CD4-positive, CD25-positive, alpha-beta regulatory T cell (primary cell): ENCODE measurements at regions not wholly inside any gene's neighbourhood (a gene's known extent, or its start where the extent isn't known, plus 50 kb on each side); places are given as distances from the start of the nearest gene placed in this dataset.

Experiments
- ATAC-seq, 2 donors: fragments of 150-1000 bp; cut with Tn5 transposase; one replicate each; pipeline ENCODE4 v1.10.0; 2021; ENCODE audit warnings: low read depth in 2 of 2, moderate number of reproducible peaks in 2 of 2, moderate library complexity in 1 of 2
- DNase-seq, 3 donors: peaks; one replicate each; pipeline versions ENCODE4 v3.0.0 to v3.0.0-alpha.2; 2012 to 2022; ENCODE audit warnings: mixed read lengths in 1 of 3
- H3K27ac ChIP-seq: one replicate; pipeline ENCODE4 v1.7.0; 2013; ENCODE audit warnings: mild to moderate bottlenecking, low read length; ENCODE audit not compliant: insufficient read depth, poor library complexity, severe bottlenecking
- H3K27me3 ChIP-seq: one replicate; pipeline ENCODE4 v1.7.0; 2013; ENCODE audit warnings: low read length; ENCODE audit not compliant: control insufficient read depth, insufficient read depth
- H3K36me3 ChIP-seq: one replicate; pipeline ENCODE4 v1.7.0; 2013; ENCODE audit warnings: mild to moderate bottlenecking, low read length, moderate library complexity; ENCODE audit not compliant: control insufficient read depth, insufficient read depth
- H3K4me1 ChIP-seq: 2 replicates; pipeline ENCODE4 v1.7.0; 2013; ENCODE audit warnings: mild to moderate bottlenecking, low read length; ENCODE audit not compliant: insufficient read depth, control insufficient read depth, poor library complexity, severe bottlenecking
- H3K4me3 ChIP-seq: one replicate; pipeline ENCODE4 v1.7.0; 2013; ENCODE audit warnings: low read depth, mild to moderate bottlenecking, low read length, moderate library complexity
- H3K9me3 ChIP-seq, 2 experiments: 1 replicate in 1 of 2; 2 replicates in 1 of 2; pipeline ENCODE4 v1.7.0; 2013; ENCODE audit warnings: low read length in 2 of 2, mild to moderate bottlenecking in 1 of 2, moderate library complexity in 1 of 2; ENCODE audit not compliant: control insufficient read depth in 2 of 2
- H3K27ac Mint-ChIP-seq, 3 donors: one replicate each; pipeline ENCODE4 v1.8.0; 2020 to 2022; ENCODE audit warnings: mild to moderate bottlenecking in 3 of 3, mixed read lengths in 3 of 3, moderate library complexity in 2 of 3
- H3K27me3 Mint-ChIP-seq: one replicate; pipeline ENCODE4 v1.8.0; 2022; ENCODE audit warnings: mild to moderate bottlenecking, mixed read lengths
- H3K36me3 Mint-ChIP-seq: one replicate; pipeline ENCODE4 v1.8.0; 2020; ENCODE audit warnings: mixed read lengths
- H3K4me1 Mint-ChIP-seq, 4 donors: one replicate each; pipeline ENCODE4 v1.8.0; 2020 to 2022; ENCODE audit warnings: mixed read lengths in 4 of 4, mild to moderate bottlenecking in 1 of 4
- H3K4me3 Mint-ChIP-seq, 4 donors: one replicate each; pipeline ENCODE4 v1.8.0; 2020 to 2022; ENCODE audit warnings: mild to moderate bottlenecking in 4 of 4, mixed read lengths in 4 of 4, moderate library complexity in 3 of 4
- H3K9me3 Mint-ChIP-seq, 7 donors: one replicate each; pipeline ENCODE4 v1.8.0; 2020 to 2022; ENCODE audit warnings: mixed read lengths in 7 of 7, mild to moderate bottlenecking in 3 of 7, moderate library complexity in 2 of 7

DNA sequence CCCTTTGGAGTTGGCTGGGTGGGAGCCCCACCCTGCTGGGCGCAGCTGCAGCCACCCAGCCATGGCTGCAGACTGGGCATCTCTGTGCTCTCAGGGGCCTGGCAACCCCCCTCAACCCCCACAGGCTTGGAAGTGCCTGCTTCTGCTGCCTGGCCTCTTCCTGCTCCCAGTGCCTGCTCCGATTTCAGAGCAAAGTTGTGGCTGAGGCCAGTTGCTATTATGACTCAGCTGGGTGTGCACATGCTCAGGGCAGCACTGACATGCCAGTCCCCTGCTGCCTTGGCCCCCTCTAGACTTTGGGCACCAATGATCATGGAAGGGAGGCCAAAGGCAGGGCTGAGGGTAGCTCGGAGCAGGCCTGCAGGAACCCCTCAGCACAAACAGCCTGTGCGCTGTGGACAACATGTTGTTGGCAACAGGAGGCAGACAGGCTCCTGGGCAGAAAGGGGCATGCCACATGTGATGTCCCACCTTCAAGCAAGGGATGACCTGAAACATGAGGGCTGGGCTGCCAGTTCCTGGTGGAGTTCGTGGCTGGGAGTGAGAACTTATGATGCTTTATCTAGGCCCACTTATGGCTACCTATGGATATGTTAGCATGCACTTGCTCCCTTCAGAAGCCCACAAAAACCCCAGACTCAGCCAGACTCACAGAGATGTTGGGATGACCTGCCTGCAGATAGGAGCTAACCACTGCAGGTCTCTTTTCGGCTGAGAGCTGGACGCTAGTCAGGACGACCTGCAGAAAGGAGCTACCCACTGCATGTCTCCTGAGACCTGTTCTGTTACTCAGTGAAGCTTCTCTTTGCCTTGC is 96.4 kb upstream of the AMOTL1 start:
- no peaks in the 10 kb centered on the region for H3K4me1 Mint-ChIP-seq
- Histone ChIP-seq H3K27ac (no peak overlapping the region), H3K9me3 (no peaks in the 10 kb centered on the region), H3K27me3 (no peaks in the 10 kb centered on the region), H3K36me3 (no peaks in the 10 kb centered on the region), H3K4me1 (no peaks in the 10 kb centered on the region), H3K4me3 (no peak overlapping the region)
- H3K4me3 Mint-ChIP-seq = no peak overlapping the region
- no peak overlapping the region for H3K27ac Mint-ChIP-seq
- ATAC-seq = no peak
- DNase-seq = no peak
- H3K36me3 Mint-ChIP-seq = no peaks in the 10 kb centered on the region
- peaks cover 0 to 4% (median 0%) of the 10 kb centered on the region in 7 donors for H3K9me3 Mint-ChIP-seq
- no peaks in the 10 kb centered on the region for H3K27me3 Mint-ChIP-seq

DNA sequence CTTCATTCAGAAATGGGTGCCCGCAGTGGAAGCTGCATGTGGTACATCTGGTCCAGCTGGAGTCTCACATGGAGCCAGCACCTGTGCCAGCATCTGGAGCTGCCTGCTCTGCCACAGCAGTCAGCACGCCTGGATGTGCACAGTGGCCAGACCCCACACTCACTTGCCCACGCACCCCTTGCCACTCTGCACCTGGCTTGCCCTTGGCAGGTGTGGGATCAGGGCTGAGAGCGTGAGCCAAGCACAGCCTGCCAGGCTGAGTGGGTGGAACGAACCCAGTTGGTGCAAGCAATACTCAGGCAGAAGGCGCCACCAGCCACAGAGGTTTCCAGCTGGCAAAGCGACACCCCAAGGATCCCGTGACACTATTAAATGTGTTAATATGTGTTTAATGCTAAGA is 95.5 kb upstream of the AMOTL1 start:
- Histone ChIP-seq H3K4me3 (no peak overlapping the region), H3K4me1 (no peaks in the 10 kb centered on the region)
- peaks cover 0 to 4% (median 0%) of the 10 kb centered on the region in 7 donors for H3K9me3 Mint-ChIP-seq

GRCh38 chr11:94673386-94673785 is 94.8 kb upstream of the AMOTL1 start:
- Histone ChIP-seq H3K4me1 (no peaks in the 10 kb centered on the region), H3K27ac (no peak overlapping the region), H3K36me3 (no peaks in the 10 kb centered on the region), H3K9me3 (no peaks in the 10 kb centered on the region), H3K27me3 (no peaks in the 10 kb centered on the region), H3K4me3 (no peak overlapping the region)
- no peak for ATAC-seq
- DNase-seq = no peak
- no peaks in the 10 kb centered on the region for H3K36me3 Mint-ChIP-seq
- no peak overlapping the region for H3K27ac Mint-ChIP-seq
- H3K27me3 Mint-ChIP-seq = no peaks in the 10 kb centered on the region
- H3K4me3 Mint-ChIP-seq = no peak overlapping the region
- peaks cover 0 to 3% (median 0%) of the 10 kb centered on the region in 7 donors for H3K9me3 Mint-ChIP-seq
- no peaks in the 10 kb centered on the region for H3K4me1 Mint-ChIP-seq

More for the DNA sequence above, 95.5 kb upstream of the AMOTL1 start:
- Mint-ChIP-seq H3K27ac (no peak overlapping the region), H3K27me3 (no peaks in the 10 kb centered on the region), H3K4me3 (no peak overlapping the region), H3K36me3 (no peaks in the 10 kb centered on the region), H3K4me1 (no peaks in the 10 kb centered on the region)
- Histone ChIP-seq H3K27me3 (no peaks in the 10 kb centered on the region), H3K27ac (no peak overlapping the region), H3K9me3 (no peaks in the 10 kb centered on the region), H3K36me3 (no peaks in the 10 kb centered on the region)
- DNase-seq (no peak), ATAC-seq (no peak)

DNA sequence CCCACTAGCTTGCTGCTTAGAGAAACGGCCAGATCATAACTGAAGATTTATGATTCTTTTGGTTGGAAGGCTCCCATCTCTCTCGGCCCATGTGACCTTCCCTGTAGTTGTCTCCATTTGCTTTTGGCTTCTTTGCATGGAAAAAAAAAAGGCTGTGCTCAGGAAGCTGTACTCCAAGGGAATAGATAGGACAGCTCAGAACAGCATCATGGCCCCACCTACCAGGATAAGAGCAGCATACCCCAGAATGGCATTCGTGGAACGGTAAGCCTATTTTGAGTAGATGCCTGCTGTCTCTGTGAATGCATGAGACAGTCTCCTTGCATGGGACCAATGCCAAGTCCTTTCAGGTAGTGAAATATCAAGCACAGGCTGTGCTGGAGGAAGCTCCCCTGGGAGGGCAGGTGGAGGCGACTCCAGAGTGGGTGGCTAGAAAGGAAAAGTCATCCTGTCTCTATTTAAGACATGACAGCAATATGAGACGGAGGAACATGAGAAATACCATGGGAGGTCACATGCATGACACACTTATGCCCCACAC is 94.1 kb upstream of the AMOTL1 start:
- no peaks in the 10 kb centered on the region for H3K27me3 ChIP-seq

GRCh38 chr11:94675239-94675638 is 92.9 kb upstream of the AMOTL1 start:
- no peaks in the 10 kb centered on the region for H3K36me3 ChIP-seq
- ATAC-seq = no peak
- no peaks in the 10 kb centered on the region for H3K9me3 ChIP-seq
- no peak overlapping the region for H3K27ac ChIP-seq
- H3K27me3 ChIP-seq = no peaks in the 10 kb centered on the region
- Mint-ChIP-seq H3K27ac (no peak overlapping the region), H3K36me3 (no peaks in the 10 kb centered on the region), H3K4me3 (no peak overlapping the region), H3K27me3 (no peaks in the 10 kb centered on the region), H3K9me3 (peaks cover 0 to 2% (median 0%) of the 10 kb centered on the region in 7 donors), H3K4me1 (no peaks in the 10 kb centered on the region)
- no peak for DNase-seq
- H3K4me1 ChIP-seq = no peaks in the 10 kb centered on the region
- H3K4me3 ChIP-seq = no peak overlapping the region

More for the DNA sequence above, 94.1 kb upstream of the AMOTL1 start:
- Histone ChIP-seq H3K4me3 (no peak overlapping the region), H3K36me3 (no peaks in the 10 kb centered on the region), H3K4me1 (no peaks in the 10 kb centered on the region), H3K27ac (no peak overlapping the region), H3K9me3 (no peaks in the 10 kb centered on the region)
- no peak for DNase-seq
- H3K9me3 Mint-ChIP-seq = peaks cover 0 to 2% (median 0%) of the 10 kb centered on the region in 7 donors
- H3K27me3 Mint-ChIP-seq = no peaks in the 10 kb centered on the region
- no peaks in the 10 kb centered on the region for H3K4me1 Mint-ChIP-seq
- H3K4me3 Mint-ChIP-seq = no peak overlapping the region
- H3K36me3 Mint-ChIP-seq = no peaks in the 10 kb centered on the region
- no peak overlapping the region for H3K27ac Mint-ChIP-seq
- ATAC-seq = no peak

DNA sequence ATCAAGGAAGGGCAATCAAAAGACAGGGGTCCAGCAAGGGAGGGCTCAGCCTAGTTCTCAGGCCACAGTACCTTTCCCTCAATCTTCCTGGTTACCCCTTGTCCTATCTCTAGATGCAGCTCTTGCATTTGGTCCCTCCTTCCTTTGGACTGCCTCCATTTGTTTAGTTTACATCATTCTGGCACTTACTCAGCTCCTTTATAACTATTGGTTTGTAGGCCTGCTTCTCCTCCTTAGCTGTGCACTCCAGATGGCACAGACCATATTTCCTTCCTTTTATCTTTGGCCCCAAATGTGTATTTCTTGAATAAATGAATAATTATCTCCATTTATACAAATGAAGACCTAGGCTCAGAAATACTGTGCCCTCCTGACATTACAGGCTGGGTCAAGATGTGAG is 92.3 kb upstream of the AMOTL1 start:
- ATAC-seq (no peak), DNase-seq (no peak)
- Histone ChIP-seq H3K4me3 (no peak overlapping the region), H3K27me3 (no peaks in the 10 kb centered on the region), H3K9me3 (no peaks in the 10 kb centered on the region), H3K36me3 (no peaks in the 10 kb centered on the region), H3K4me1 (no peaks in the 10 kb centered on the region), H3K27ac (no peak overlapping the region)
- Mint-ChIP-seq H3K9me3 (peaks cover 0 to 2% (median 0%) of the 10 kb centered on the region in 7 donors), H3K27me3 (no peaks in the 10 kb centered on the region), H3K36me3 (no peaks in the 10 kb centered on the region), H3K4me3 (no peak overlapping the region), H3K27ac (no peak overlapping the region), H3K4me1 (no peaks in the 10 kb centered on the region)

DNA sequence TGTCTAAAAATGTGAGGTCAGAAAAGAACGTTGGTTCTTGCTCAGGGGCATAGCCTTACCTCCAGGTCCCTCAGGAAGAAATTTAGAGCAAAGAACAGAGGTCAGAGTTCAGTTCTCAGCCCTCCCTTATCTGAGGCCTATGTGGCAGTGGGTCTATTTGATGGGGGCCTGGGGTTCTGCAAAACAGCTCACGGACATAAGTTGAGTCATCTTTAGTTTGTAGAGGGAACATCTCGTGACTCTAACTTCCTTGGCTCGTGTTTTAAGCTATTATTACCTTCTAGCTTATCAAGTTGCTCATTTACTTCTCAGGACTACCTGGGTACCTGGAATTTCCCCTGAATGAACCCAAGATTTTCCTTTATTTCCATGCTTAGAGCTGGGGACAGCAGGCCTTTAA is 91.3 kb upstream of the AMOTL1 start:
- Mint-ChIP-seq H3K4me3 (no peak overlapping the region), H3K27me3 (no peaks in the 10 kb centered on the region), H3K4me1 (no peaks in the 10 kb centered on the region), H3K36me3 (no peaks in the 10 kb centered on the region), H3K27ac (no peak overlapping the region), H3K9me3 (peaks cover 0 to 2% (median 0%) of the 10 kb centered on the region in 7 donors)
- no peak for ATAC-seq
- H3K27ac ChIP-seq = no peak overlapping the region
- DNase-seq = no peak
- no peaks in the 10 kb centered on the region for H3K27me3 ChIP-seq
- no peaks in the 10 kb centered on the region for H3K9me3 ChIP-seq
- H3K36me3 ChIP-seq = no peaks in the 10 kb centered on the region
- no peaks in the 10 kb centered on the region for H3K4me1 ChIP-seq
- H3K4me3 ChIP-seq = no peak overlapping the region

DNA sequence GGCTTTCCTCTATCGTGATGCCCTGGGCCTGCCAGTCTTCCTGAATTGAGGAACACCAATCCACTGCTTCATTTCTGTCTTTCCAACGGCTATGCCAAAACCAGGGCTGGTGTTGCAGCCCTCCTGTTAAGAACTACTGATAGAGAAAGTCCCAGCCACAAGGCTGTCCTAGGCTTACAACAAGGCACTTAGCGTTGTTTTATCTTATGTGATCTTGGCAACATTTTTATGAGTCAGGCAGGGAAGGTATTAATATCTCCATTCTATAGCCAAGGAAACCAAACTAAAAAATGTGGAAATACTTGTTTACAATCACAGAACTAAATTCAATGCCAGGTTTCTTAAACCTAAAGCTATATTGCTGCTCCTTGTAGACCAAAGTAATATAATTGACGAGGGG is 89.9 kb upstream of the AMOTL1 start:
- ATAC-seq (no peak), DNase-seq (no peak)
- H3K9me3 Mint-ChIP-seq = peaks cover 0 to 2% (median 0%) of the 10 kb centered on the region in 7 donors
- Histone ChIP-seq H3K36me3 (no peaks in the 10 kb centered on the region), H3K27ac (no peak overlapping the region), H3K4me1 (no peaks in the 10 kb centered on the region), H3K27me3 (no peaks in the 10 kb centered on the region), H3K9me3 (no peaks in the 10 kb centered on the region), H3K4me3 (no peak overlapping the region)
- H3K4me3 Mint-ChIP-seq = no peak overlapping the region
- H3K4me1 Mint-ChIP-seq = no peaks in the 10 kb centered on the region
- H3K27ac Mint-ChIP-seq = no peak overlapping the region
- H3K36me3 Mint-ChIP-seq = no peaks in the 10 kb centered on the region
- no peaks in the 10 kb centered on the region for H3K27me3 Mint-ChIP-seq
